BLaER1 treated with 17β-estradiol and CSF1 and Interleukin-3, amounts not matched to agents 10 nM and 100 nM (cell line): ENCODE measurements at regions not wholly inside any gene's neighbourhood (a gene's known extent, or its start where the extent isn't known, plus 50 kb on each side); places are given as distances from the start of the nearest gene placed in this dataset.

Experiments used
- H3K27ac ChIP-seq, 11 experiments: shearing (Covaris generic); formaldehyde crosslinking; 2 replicates each; pipeline ENCODE4 v1.8.1; 2022
- H3K27me3 ChIP-seq, 11 experiments: shearing (Covaris generic); formaldehyde crosslinking; 2 replicates each; pipeline ENCODE4 v1.8.1; 2022
- H3K36me3 ChIP-seq, 11 experiments: shearing (Covaris generic); formaldehyde crosslinking; 2 replicates each; pipeline ENCODE4 v1.8.1; 2022
- H3K4me1 ChIP-seq, 10 experiments: shearing (Covaris generic); formaldehyde crosslinking; 2 replicates each; pipeline ENCODE4 v1.8.1; 2022
- H3K4me2 ChIP-seq, 11 experiments: shearing (Covaris generic); formaldehyde crosslinking; 2 replicates each; pipeline ENCODE4 v1.8.1; 2022
- H3K4me3 ChIP-seq, 10 experiments: shearing (Covaris generic); formaldehyde crosslinking; 2 replicates each; pipeline ENCODE4 v1.8.1; 2022
- H3K9ac ChIP-seq, 11 experiments: shearing (Covaris generic); formaldehyde crosslinking; 2 replicates each; pipeline ENCODE4 v1.8.1; 2022
- H3K9me3 ChIP-seq, 11 experiments: shearing (Covaris generic); formaldehyde crosslinking; replicated peaks in 1 of 11; 2 replicates each; pipeline ENCODE4 v1.8.1; 2022
- H4K20me1 ChIP-seq, 11 experiments: shearing (Covaris generic); formaldehyde crosslinking; 2 replicates each; pipeline ENCODE4 v1.8.1; 2022
- Cebpa-rat ChIP-seq, 11 experiments: shearing (Covaris generic); IDR thresholded peaks; 2 replicates each; pipeline ENCODE4 v1.8.1; 2022

- no peak for TF ChIP-seq Cebpa-rat (IDR thresholded peaks at IDR 0.05)
- H3K4me3 ChIP-seq, result no peak overlapping the region
- peaks cover 38 to 82% (median 63%) of the 10 kb centered on the region in 10 experiments for H3K4me1 ChIP-seq
- peak overlapping the region in 7 of 11 experiments; percentile 11 to 97 (median 89); a peak in 9 of 22 replicates for H3K4me2 ChIP-seq
- H4K20me1 ChIP-seq, result no peaks in the 10 kb centered on the region
- H3K9ac ChIP-seq, result no peak overlapping the region
- no peak overlapping the region for H3K27ac ChIP-seq
- no peaks in the 10 kb centered on the region for H3K36me3 ChIP-seq
- peaks cover 0 to 14% (median 0%) of the 10 kb centered on the region in 11 experiments; a peak in 1 of 22 replicates for H3K27me3 ChIP-seq
- H3K9me3 ChIP-seq, result peaks cover 10 to 19% (median 17%) of the 10 kb centered on the region in 11 experiments; a peak in 21 of 22 replicates
Observed at GRCh38 chr5:142428773-142429473, 104.1 kb upstream of the SPRY4 start.

DNA sequence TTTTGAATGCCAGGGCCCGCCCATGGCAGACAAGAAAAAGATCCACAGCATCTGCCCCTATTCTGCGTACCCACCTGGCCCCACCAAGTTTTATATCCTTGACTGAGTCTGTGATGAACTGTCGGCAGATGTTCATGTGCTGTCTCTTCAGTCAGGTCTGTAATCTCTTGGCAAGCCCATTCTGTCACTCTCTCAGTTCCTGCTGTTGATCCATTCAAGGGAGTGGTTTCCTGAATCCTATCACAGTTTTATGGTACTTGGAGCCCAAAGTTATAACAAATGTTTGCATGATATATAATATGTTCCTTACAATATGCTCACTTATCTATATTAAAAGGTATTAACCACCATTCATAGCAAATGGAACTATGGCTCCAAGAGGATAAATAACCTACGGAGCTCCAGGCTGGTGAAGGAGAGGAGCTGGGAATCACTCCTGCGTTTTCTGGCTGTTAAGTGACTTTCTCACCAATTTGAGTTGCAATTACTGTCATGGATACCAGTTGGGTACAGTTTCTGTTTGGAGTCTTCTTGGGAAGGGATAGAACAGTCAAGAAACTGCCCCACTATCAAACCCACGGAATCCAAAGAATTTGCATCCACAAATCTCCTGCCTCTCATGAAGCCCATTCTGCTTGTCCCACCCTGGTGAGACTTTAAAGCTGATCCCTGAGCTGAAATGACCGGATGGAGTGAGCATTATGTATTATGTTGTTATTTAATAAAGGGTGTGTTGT lies 103.4 kb upstream of the SPRY4 start:
- H3K9me3 ChIP-seq, result peaks cover 10 to 24% (median 18%) of the 10 kb centered on the region in 11 experiments; a peak in 21 of 22 replicates
- TF ChIP-seq Cebpa-rat (IDR thresholded peaks at IDR 0.05), result no peak

GRCh38 chr5:142427529-142427928 lies 102.7 kb upstream of the SPRY4 start:
- Histone ChIP-seq H3K4me1 (peaks cover 24 to 73% (median 49%) of the 10 kb centered on the region in 10 experiments), H3K27ac (no peak overlapping the region; a peak in 1 of 22 replicates), H3K4me2 (peak overlapping the region in 10 of 11 experiments; percentile 67 to 97 (median 84); a peak in 18 of 22 replicates), H3K36me3 (no peaks in the 10 kb centered on the region), H4K20me1 (no peaks in the 10 kb centered on the region), H3K4me3 (no peak overlapping the region), H3K9me3 (peaks cover 10 to 24% (median 18%) of the 10 kb centered on the region in 11 experiments; a peak in 21 of 22 replicates), H3K27me3 (0 out of 22 replicates have a peak, but pooled peaks cover 0 to 2% (median 0%) of the 10 kb centered on the region in 11 experiments), H3K9ac (no peak overlapping the region)
- TF ChIP-seq Cebpa-rat (IDR thresholded peaks at IDR 0.05), result no peak

More for the DNA sequence above, 103.4 kb upstream of the SPRY4 start:
- Histone ChIP-seq H3K36me3 (no peaks in the 10 kb centered on the region), H3K4me3 (no peak overlapping the region), H3K27me3 (peaks cover 0 to 9% (median 0%) of the 10 kb centered on the region in 11 experiments; a peak in 1 of 22 replicates), H3K4me1 (peaks cover 31 to 75% (median 56%) of the 10 kb centered on the region in 10 experiments), H3K4me2 (peak overlapping the region in 8 of 11 experiments; percentile 67 to 97 (median 84); a peak in 17 of 22 replicates), H3K9ac (no peak overlapping the region), H4K20me1 (no peaks in the 10 kb centered on the region), H3K27ac (no peak overlapping the region)

DNA sequence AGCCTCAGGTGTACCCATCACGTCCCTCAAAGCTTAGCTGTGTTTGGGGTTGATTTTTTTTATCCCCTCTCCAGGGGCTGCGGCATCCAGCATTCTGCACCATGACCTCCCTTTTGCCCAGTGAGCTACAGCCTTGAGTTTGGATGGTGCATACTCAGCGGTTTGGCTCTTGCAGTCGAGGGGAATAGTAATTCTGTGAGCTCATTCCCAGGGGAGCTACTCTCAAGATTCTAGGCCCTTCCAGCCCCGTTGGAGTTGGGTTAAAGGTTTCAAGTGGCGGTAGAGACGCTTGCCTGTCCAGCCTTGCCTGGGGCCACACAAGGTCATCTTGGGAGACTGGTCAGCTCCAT lies 102.2 kb upstream of the SPRY4 start:
- H3K36me3 ChIP-seq, result no peaks in the 10 kb centered on the region
- H3K4me3 ChIP-seq, result peak overlapping the region in 3 of 10 experiments; percentile 19 to 44 (median 32); a peak in 5 of 20 replicates
- peaks cover 10 to 24% (median 18%) of the 10 kb centered on the region in 11 experiments; a peak in 21 of 22 replicates for H3K9me3 ChIP-seq
- peak overlapping the region in 7 of 11 experiments; percentile 25 to 68 (median 48); a peak in 10 of 22 replicates for H3K9ac ChIP-seq
- H3K27me3 ChIP-seq, result no peaks in the 10 kb centered on the region
- H4K20me1 ChIP-seq, result no peaks in the 10 kb centered on the region
- TF ChIP-seq Cebpa-rat (IDR thresholded peaks at IDR 0.05), result no peak
- H3K27ac ChIP-seq, result peak overlapping the region in 8 of 11 experiments; percentile 22 to 69 (median 50); a peak in 7 of 22 replicates
- H3K4me1 ChIP-seq, result peaks cover 20 to 73% (median 47%) of the 10 kb centered on the region in 10 experiments
- H3K4me2 ChIP-seq, result peak overlapping the region; percentile 67 to 97 (median 82)

DNA sequence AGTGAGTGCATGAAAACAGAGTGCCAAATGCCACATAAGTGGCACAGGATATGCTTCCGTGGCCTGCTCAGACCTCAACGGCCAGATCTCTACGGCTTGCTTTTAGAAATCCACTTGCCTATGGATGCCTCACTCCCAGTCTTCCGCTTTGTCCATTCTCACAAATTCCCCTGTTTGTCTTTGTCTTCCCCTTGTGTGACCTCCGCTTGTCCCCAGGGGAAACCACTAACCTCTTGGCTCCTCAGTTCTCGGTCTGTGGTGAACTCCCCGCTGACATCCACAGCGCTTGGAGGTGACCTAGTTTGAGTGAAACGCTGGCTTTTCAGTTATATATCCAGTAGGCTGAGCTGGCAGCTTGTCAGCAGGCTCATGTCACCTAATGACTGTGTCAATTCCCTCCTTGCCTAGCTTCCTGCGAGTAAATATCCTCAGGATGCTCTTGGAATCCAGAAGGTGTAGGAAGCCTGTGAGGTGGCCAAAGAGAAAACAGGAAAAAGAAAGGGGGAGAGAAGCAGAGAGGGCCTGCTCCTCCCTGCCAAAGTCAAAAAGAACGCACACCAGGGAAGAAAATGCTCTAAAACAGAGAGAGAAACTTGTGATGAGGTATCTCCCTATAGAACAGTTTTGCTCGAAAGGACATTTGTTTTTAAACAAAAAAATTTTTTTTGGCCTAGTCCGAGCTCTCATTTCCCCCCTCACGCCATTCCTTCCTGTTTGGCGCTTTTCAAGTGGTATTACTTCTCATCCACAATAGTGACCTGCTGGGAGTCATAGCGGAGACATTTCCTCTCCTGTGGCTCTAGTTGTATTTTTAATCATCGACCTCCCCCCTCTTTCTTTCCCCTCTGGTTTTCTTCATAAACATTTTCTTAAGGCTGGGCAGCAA lies 101.6 kb upstream of the SPRY4 start:
- peaks cover 10 to 24% (median 18%) of the 10 kb centered on the region in 11 experiments; a peak in 21 of 22 replicates for H3K9me3 ChIP-seq
- peak overlapping the region in 5 of 10 experiments; percentile 19 to 44 (median 32); a peak in 8 of 20 replicates for H3K4me3 ChIP-seq
- H3K4me1 ChIP-seq, result peaks cover 24 to 73% (median 49%) of the 10 kb centered on the region in 10 experiments
- peak overlapping the region in 10 of 11 experiments; percentile 10 to 68 (median 44); a peak in 17 of 22 replicates for H3K9ac ChIP-seq
- no peaks in the 10 kb centered on the region for H3K36me3 ChIP-seq
- H4K20me1 ChIP-seq, result no peaks in the 10 kb centered on the region
- peak overlapping the region; percentile 67 to 97 (median 82) for H3K4me2 ChIP-seq
- no peaks in the 10 kb centered on the region for H3K27me3 ChIP-seq
- TF ChIP-seq Cebpa-rat (IDR thresholded peaks at IDR 0.05), result no peak
- H3K27ac ChIP-seq, result peak overlapping the region in 10 of 11 experiments; percentile 22 to 69 (median 50); a peak in 16 of 22 replicates

DNA sequence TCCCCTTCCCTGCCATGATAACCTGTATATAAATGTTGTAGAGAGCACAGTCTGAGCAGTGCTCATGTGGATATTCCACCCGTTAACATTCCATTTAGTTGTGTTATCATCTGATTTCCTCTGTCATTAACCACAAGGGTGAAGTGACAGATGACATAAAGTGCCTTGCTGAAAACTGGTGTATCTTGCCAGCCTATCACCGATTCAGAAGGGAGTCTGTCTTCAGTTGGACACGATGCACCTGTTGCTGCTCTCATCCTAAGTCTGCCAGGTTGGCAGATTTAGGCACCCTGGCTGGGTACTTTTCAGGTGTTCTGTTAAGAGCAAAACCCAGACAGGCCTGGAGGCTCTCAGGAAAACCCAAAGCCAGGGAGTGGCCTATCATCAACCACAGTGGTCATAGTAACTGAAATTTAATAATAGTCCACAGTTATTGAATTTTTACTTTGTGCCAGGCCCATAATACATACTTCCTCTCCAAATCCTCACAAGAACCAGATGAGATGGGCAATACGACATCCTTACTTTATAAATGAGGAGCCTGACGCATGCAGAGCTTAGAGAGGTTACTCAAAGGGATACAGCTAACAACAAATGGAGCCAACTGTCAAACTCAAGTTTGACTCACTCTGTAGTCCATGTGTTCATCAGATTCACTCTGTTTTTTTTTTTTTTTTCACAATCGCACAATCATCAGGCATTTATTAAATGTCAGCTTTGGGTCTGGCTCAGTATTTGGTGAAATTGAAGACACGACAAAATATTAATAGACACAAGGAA lies 100.7 kb upstream of the SPRY4 start:
- Histone ChIP-seq H3K9me3 (peaks cover 10 to 24% (median 18%) of the 10 kb centered on the region in 11 experiments; a peak in 21 of 22 replicates), H3K4me1 (peaks cover 33 to 82% (median 58%) of the 10 kb centered on the region in 10 experiments), H3K4me3 (no peak overlapping the region; a peak in 1 of 20 replicates), H3K27me3 (no peaks in the 10 kb centered on the region), H3K9ac (peak overlapping the region in 3 of 11 experiments; percentile 33 to 68 (median 48); a peak in 1 of 22 replicates), H3K36me3 (no peaks in the 10 kb centered on the region), H4K20me1 (no peaks in the 10 kb centered on the region), H3K4me2 (peak overlapping the region; percentile 67 to 97 (median 82)), H3K27ac (peak overlapping the region in 6 of 11 experiments; percentile 22 to 69 (median 53); a peak in 8 of 22 replicates)
- no peak for TF ChIP-seq Cebpa-rat (IDR thresholded peaks at IDR 0.05)

- no peak overlapping the region for H3K4me3 ChIP-seq
- H3K36me3 ChIP-seq, result no peaks in the 10 kb centered on the region
- TF ChIP-seq Cebpa-rat (IDR thresholded peaks at IDR 0.05), result no peak
- no peaks in the 10 kb centered on the region for H4K20me1 ChIP-seq
- H3K9me3 ChIP-seq, result peaks cover 10 to 24% (median 18%) of the 10 kb centered on the region in 11 experiments; a peak in 21 of 22 replicates
- no peaks in the 10 kb centered on the region for H3K27me3 ChIP-seq
- no peak overlapping the region for H3K9ac ChIP-seq
- H3K27ac ChIP-seq, result no peak overlapping the region
- peak overlapping the region in 2 of 11 experiments; percentile 4 to 70; a peak in 2 of 22 replicates for H3K4me2 ChIP-seq
- peaks cover 50 to 74% (median 63%) of the 10 kb centered on the region in 10 experiments for H3K4me1 ChIP-seq
Observed at GRCh38 chr5:142422429-142422828, 97.6 kb upstream of the SPRY4 start.
